ENCODE measurements at regions not wholly inside any gene's neighbourhood (a gene's known extent, or its start where the extent isn't known, plus 50 kb on each side); places are given as distances from the start of the nearest gene placed in this dataset.

GRCh38 chr1:90246069-90246468 lies 251.2 kb downstream of the ZNF326 start:
- no peak overlapping the region for H3K4me3 ChIP-seq

GRCh38 chr1:90236493-90236892 lies 241.6 kb downstream of the ZNF326 start:
- H2AFZ ChIP-seq, result no peak overlapping the region
- no peaks in the 10 kb centered on the region for H3K9me2 ChIP-seq (replicated peaks; ENCODE audit: insufficient read depth)
- H3K4me2 ChIP-seq, result no peak overlapping the region
- H3K9me3 ChIP-seq (ENCODE audit: low read depth), result no peaks in the 10 kb centered on the region
- H3K4me1 ChIP-seq (ENCODE audit: insufficient read depth), result no peaks in the 10 kb centered on the region
- no peak overlapping the region for H3K27ac ChIP-seq
- no peaks in the 10 kb centered on the region for H4K20me1 ChIP-seq (ENCODE audit: insufficient read depth, poor library complexity, severe bottlenecking)
- no peaks in the 10 kb centered on the region for H3K27me3 ChIP-seq
- DNase-seq (ENCODE audit: low spot score), result no peak
- H3K36me3 ChIP-seq (replicated peaks; ENCODE audit: insufficient read depth, low read depth), result no peaks in the 10 kb centered on the region
- H3K79me2 ChIP-seq, result no peaks in the 10 kb centered on the region
- WGBS (ENCODE audit: low lambda C conversion rate, missing lambda C conversion rate), result 95% methylated on average over 6 of the region's 6 CpGs
- TF ChIP-seq EZH2phosphoT487 (IDR thresholded peaks at IDR 0.05; ENCODE audit: low read depth, severe bottlenecking, unreplicated experiment), result no peak
- TF ChIP-seq EZH2 (IDR thresholded peaks at IDR 0.05; ENCODE audit: borderline replicate concordance), result no peak
- no peak for TF ChIP-seq CTCF (IDR thresholded peaks at IDR 0.05; ENCODE audit: poor library complexity)
- H3K4me3 ChIP-seq, result no peak overlapping the region

More at GRCh38 chr1:90246069-90246468, 251.2 kb downstream of the ZNF326 start:
- H3K9me2 ChIP-seq (replicated peaks; ENCODE audit: insufficient read depth), result no peaks in the 10 kb centered on the region
- no peaks in the 10 kb centered on the region for H3K4me1 ChIP-seq (ENCODE audit: insufficient read depth)
- no peaks in the 10 kb centered on the region for H3K79me2 ChIP-seq
- no peak overlapping the region for H3K27ac ChIP-seq
- DNase-seq (ENCODE audit: low spot score), result no peak
- no peak for TF ChIP-seq EZH2phosphoT487 (IDR thresholded peaks at IDR 0.05; ENCODE audit: low read depth, severe bottlenecking, unreplicated experiment)
- no peak for TF ChIP-seq CTCF (IDR thresholded peaks at IDR 0.05; ENCODE audit: poor library complexity)
- no peak for TF ChIP-seq EZH2 (IDR thresholded peaks at IDR 0.05; ENCODE audit: borderline replicate concordance)
- H3K9me3 ChIP-seq (ENCODE audit: low read depth), result no peaks in the 10 kb centered on the region
- no peaks in the 10 kb centered on the region for H3K27me3 ChIP-seq
- 89% methylated on average over 2 of the region's 2 CpGs for WGBS (ENCODE audit: low lambda C conversion rate, missing lambda C conversion rate)
- H3K4me2 ChIP-seq, result no peak overlapping the region
- H3K36me3 ChIP-seq (replicated peaks; ENCODE audit: insufficient read depth, low read depth), result no peaks in the 10 kb centered on the region
- no peak overlapping the region for H2AFZ ChIP-seq
- H4K20me1 ChIP-seq (ENCODE audit: insufficient read depth, poor library complexity, severe bottlenecking), result no peaks in the 10 kb centered on the region

GRCh38 chr1:90223401-90223800 lies 228.5 kb downstream of the ZNF326 start:
- Histone ChIP-seq H2AFZ (no peak overlapping the region), H3K27ac (no peak overlapping the region), H3K9me2 (replicated peaks; ENCODE audit: insufficient read depth) (no peaks in the 10 kb centered on the region), H3K4me1 (ENCODE audit: insufficient read depth) (peaks cover 20% of the 10 kb centered on the region), H3K9me3 (ENCODE audit: low read depth) (no peaks in the 10 kb centered on the region), H3K4me3 (no peak overlapping the region), H3K4me2 (no peak overlapping the region), H4K20me1 (ENCODE audit: insufficient read depth, poor library complexity, severe bottlenecking) (no peaks in the 10 kb centered on the region), H3K27me3 (no peaks in the 10 kb centered on the region), H3K36me3 (replicated peaks; ENCODE audit: insufficient read depth, low read depth) (no peaks in the 10 kb centered on the region), H3K79me2 (no peaks in the 10 kb centered on the region)
- DNase-seq (ENCODE audit: low spot score), result no peak
- TF ChIP-seq CTCF (IDR thresholded peaks at IDR 0.05; ENCODE audit: poor library complexity) (no peak), EZH2 (IDR thresholded peaks at IDR 0.05; ENCODE audit: borderline replicate concordance) (no peak), EZH2phosphoT487 (IDR thresholded peaks at IDR 0.05; ENCODE audit: low read depth, severe bottlenecking, unreplicated experiment) (no peak)
